K562 (cell line): ENCODE measurements at regions not wholly inside any gene's neighbourhood (a gene's known extent, or its start where the extent isn't known, plus 50 kb on each side); places are given as distances from the start of the nearest gene placed in this dataset.
"Not testable (repeated sequence)": the region's sequence is repeated elsewhere in the genome, so short reads cannot be mapped to it uniquely, and the experiment has no call there.

Source experiments
- ATAC-seq: fragments of 200-7000 bp; cut with Tn5 transposase; 3 replicates; pipeline ENCODE4 v1.9.1; 2020; ENCODE audit warnings: moderate library complexity
- BruUV-seq: library from RNA; stranded (reverse); fragments of 400-500 nt; replicated peaks from 2 replicates; lab custom pipeline; 2021; lab: Mats Ljungman, UMichigan
- CTCF ChIA-PET: fragments of 300-600 bp; formaldehyde crosslinking; extraction: SDS; loops from one replicate; lab custom pipeline; 2021; ENCODE audit warnings: low intra/inter-chr PET ratio; lab: Yijun Ruan, JAX
- POLR2A ChIA-PET: fragments of 300-600, 350-650 bp; sonication (Branson Sonifier 250); formaldehyde crosslinking; extraction: SDS; loops from one replicate; lab custom pipeline; 2021; ENCODE audit warnings: antibody characterized with exemption, inconsistent platforms; lab: Yijun Ruan, JAX
- DNase-seq, 4 experiments: peaks; one replicate each; pipeline versions ENCODE4 v3.0.0 to v3.0.0-alpha.2; 2011 to 2018; ENCODE audit warnings: low spot score in 3 of 4, mixed read lengths in 3 of 4; ENCODE audit errors: extremely low read depth in 1 of 4
- FAIRE-seq: peaks from 2 replicates; lab custom pipeline; 2011; peaks lifted over from hg19 to GRCh38; lab: Jason Lieb, UNC
- H2AFZ ChIP-seq: 2 replicates; pipeline ENCODE4 v1.6.0; 2011; ENCODE audit warnings: low read depth, low read length, control low read depth, inconsistent platforms
- H3K27ac ChIP-seq: fragments of 200-600 bp; 3 replicates; pipeline ENCODE4 v1.8.0; 2011; ENCODE audit warnings: low read depth, mild to moderate bottlenecking, control low read depth, inconsistent platforms, low read length, moderate library complexity, mixed read lengths; ENCODE audit errors: extremely low read depth
- H3K27me3 ChIP-seq, 2 experiments: fragments of 300-600 bp in 1 of 2; 2 replicates in 1 of 2; 3 replicates in 1 of 2; pipeline versions ENCODE4 v1.6.0 to v1.8.0; 2011; ENCODE audit warnings: inconsistent platforms in 2 of 2, low read length in 2 of 2, mild to moderate bottlenecking in 1 of 2, mixed read lengths in 1 of 2, moderate library complexity in 1 of 2; ENCODE audit not compliant: control insufficient read depth in 2 of 2, insufficient read depth in 2 of 2
- H3K36me3 ChIP-seq: fragments of 300-600 bp; 3 replicates; pipeline ENCODE4 v1.8.0; 2011; ENCODE audit warnings: mild to moderate bottlenecking, low read length, inconsistent platforms; ENCODE audit not compliant: control insufficient read depth, insufficient read depth
- H3K4me1 ChIP-seq, 2 experiments: fragments of 200-600 bp in 1 of 2; replicated peaks in 1 of 2; 2 replicates in 1 of 2; 3 replicates in 1 of 2; pipeline versions ENCODE4 v1.5.1 to v1.8.0; 2011; ENCODE audit warnings: inconsistent platforms in 2 of 2, low read length in 2 of 2, mild to moderate bottlenecking in 1 of 2, mixed read lengths in 1 of 2, moderate library complexity in 1 of 2; ENCODE audit not compliant: control insufficient read depth in 2 of 2, insufficient read depth in 2 of 2
- H3K4me2 ChIP-seq: 2 replicates; pipeline ENCODE4 v1.6.1; 2011; ENCODE audit warnings: low read length, control low read depth, inconsistent platforms, mixed read lengths; ENCODE audit not compliant: insufficient read depth
- H3K4me3 ChIP-seq: fragments of 200-600 bp; sonication (generic), shearing (Covaris generic); 2 replicates; pipeline ENCODE4 v1.5.1; 2016; ENCODE audit warnings: control low read depth, inconsistent platforms
- H3K79me2 ChIP-seq: fragments of 200-600 bp; 3 replicates; pipeline ENCODE4 v1.8.0; 2011; ENCODE audit warnings: low read length, inconsistent platforms; ENCODE audit not compliant: control insufficient read depth, insufficient read depth
- H3K9ac ChIP-seq, 2 experiments: 2 replicates each; pipeline versions ENCODE4 v1.6.0 to v1.6.1; 2011; ENCODE audit warnings: low read depth in 2 of 2, low read length in 2 of 2, control low read depth in 1 of 2, inconsistent platforms in 1 of 2, mild to moderate bottlenecking in 1 of 2, mixed read lengths in 1 of 2; ENCODE audit not compliant: insufficient read depth in 1 of 2
- H3K9me1 ChIP-seq: one replicate; pipeline ENCODE4 v1.6.0; 2011; ENCODE audit warnings: inconsistent platforms, mild to moderate bottlenecking, low read length, moderate library complexity; ENCODE audit not compliant: control insufficient read depth, insufficient read depth
- H3K9me3 ChIP-seq: replicated peaks from 2 replicates; pipeline ENCODE4 v1.5.1; 2011; ENCODE audit warnings: low read depth, low read length, inconsistent platforms; ENCODE audit not compliant: control insufficient read depth, insufficient read depth
- H4K20me1 ChIP-seq: replicated peaks from 2 replicates; pipeline ENCODE4 v1.6.1; 2011; ENCODE audit warnings: low read length, inconsistent platforms, mixed read lengths; ENCODE audit not compliant: control insufficient read depth, insufficient read depth
- CBFA2T2 ChIP-seq: fragments of 450-650 bp; conservative IDR thresholded peaks from 2 replicates; pipeline ENCODE4 v1.6.1; 2017; ENCODE audit warnings: mild to moderate bottlenecking
- HMGN3 ChIP-seq: IDR thresholded peaks from 2 replicates; pipeline ENCODE4 v1.6.1; 2011; ENCODE audit warnings: borderline replicate concordance, low read depth, mild to moderate bottlenecking, mixed read lengths, low read length; ENCODE audit not compliant: insufficient read length; ENCODE audit errors: extremely low read depth
- POLR2B ChIP-seq: fragments of 450-650 bp; IDR thresholded peaks from 2 replicates; pipeline ENCODE4 v1.6.1; 2018; ENCODE audit warnings: low read depth; ENCODE audit not compliant: partially characterized antibody
- PTRF ChIP-seq: fragments of 450-650 bp; IDR thresholded peaks from 2 replicates; pipeline ENCODE4 v1.6.1; 2016; ENCODE audit warnings: mild to moderate bottlenecking, missing genetic modification characterization, missing compliant biosample characterization
- ZNF140 ChIP-seq: fragments of 250-450 bp; sonication (Bioruptor Pico); IDR thresholded peaks from 2 replicates; pipeline ENCODE4 v1.8.0; 2021; ENCODE audit warnings: moderate library complexity, mild to moderate bottlenecking, inconsistent platforms
- ZNF561 ChIP-seq: fragments of 450-650 bp; formaldehyde crosslinking; conservative IDR thresholded peaks from 2 replicates; pipeline ENCODE4 v1.4.0; 2020; ENCODE audit warnings: mild to moderate bottlenecking, moderate library complexity
- WGBS: fragments of 100-300 bp; shearing (Covaris generic); methylation state at CpG from one replicate; pipeline ENCODE4 v1.1.6; 2016; ENCODE audit warnings: low coverage, mixed read lengths; ENCODE audit not compliant: insufficient coverage; ENCODE audit errors: missing lambda C conversion rate; 5-methylcytosine and 5-hydroxymethylcytosine counted together
- in situ Hi-C: fragments of 300-500 bp; cut with MboI; formaldehyde crosslinking; loops from 4 replicates; pipeline ENCODE4 v1.15.0; 2018; ENCODE audit warnings: inconsistent platforms, mixed read lengths
- intact Hi-C: fragments of 100-400 bp; cut with micrococcal nuclease; formaldehyde crosslinking; loops from 2 replicates; pipeline ENCODE4 v1.14.2; 2022
- TF ChIP-seq, protein P1 (sequence below): fragments of 250-450 bp; sonication (Bioruptor Pico); IDR thresholded peaks from 2 replicates; pipeline ENCODE4 v1.8.0; 2022; ENCODE audit warnings: inconsistent platforms, mild to moderate bottlenecking, moderate library complexity, borderline replicate concordance

DNA sequence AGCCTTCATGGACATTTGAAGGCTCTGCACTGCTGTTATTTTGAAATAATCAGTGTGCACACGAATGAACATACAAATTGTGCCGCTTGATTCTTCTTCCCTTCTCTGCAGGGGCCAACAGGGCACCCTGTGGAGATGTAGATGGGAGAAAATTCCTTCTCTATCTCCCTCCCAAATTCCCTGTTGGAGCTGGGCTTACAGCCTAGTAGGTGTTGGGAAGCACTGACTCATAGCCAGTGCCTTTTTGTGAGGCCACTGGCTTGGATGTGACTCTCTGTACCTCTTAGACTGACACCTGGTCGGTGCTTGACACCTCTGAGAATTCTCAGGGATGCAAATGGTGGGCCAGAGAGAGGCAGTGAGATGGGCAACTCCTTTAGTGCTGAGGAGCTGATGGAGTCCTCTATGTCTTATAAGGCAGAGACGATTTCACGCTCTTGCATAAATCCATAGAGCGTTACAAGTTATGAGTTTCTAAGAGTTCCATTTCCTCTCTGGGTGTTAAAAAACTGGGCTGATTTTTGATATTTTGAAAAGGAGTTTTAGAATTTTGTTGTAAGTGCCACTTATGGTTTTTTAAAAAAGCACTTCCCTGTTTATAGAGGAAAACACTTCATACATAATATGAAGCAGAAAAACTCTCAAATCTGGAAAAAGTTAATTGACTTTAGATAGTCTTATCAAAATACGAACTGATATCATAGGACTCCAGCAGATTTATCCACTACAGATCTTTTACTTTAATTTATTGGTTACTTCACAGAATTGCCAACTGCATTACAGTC lies 89.8 kb upstream of the MAP3K7 start (continued):
- TF ChIP-seq HMGN3: no peak
- TF ChIP-seq ZNF561 (CRISPR knock-in tag): no peak
- TF ChIP-seq, protein P1, sequence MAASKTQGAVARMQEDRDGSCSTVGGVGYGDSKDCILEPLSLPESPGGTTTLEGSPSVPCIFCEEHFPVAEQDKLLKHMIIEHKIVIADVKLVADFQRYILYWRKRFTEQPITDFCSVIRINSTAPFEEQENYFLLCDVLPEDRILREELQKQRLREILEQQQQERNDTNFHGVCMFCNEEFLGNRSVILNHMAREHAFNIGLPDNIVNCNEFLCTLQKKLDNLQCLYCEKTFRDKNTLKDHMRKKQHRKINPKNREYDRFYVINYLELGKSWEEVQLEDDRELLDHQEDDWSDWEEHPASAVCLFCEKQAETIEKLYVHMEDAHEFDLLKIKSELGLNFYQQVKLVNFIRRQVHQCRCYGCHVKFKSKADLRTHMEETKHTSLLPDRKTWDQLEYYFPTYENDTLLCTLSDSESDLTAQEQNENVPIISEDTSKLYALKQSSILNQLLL (CRISPR knock-in tag): no peak
- TF ChIP-seq ZNF140 (CRISPR knock-in tag): no peak
- TF ChIP-seq PTRF (tag): no peak
- TF ChIP-seq POLR2B: no peak
- TF ChIP-seq CBFA2T2: no peak

DNA sequence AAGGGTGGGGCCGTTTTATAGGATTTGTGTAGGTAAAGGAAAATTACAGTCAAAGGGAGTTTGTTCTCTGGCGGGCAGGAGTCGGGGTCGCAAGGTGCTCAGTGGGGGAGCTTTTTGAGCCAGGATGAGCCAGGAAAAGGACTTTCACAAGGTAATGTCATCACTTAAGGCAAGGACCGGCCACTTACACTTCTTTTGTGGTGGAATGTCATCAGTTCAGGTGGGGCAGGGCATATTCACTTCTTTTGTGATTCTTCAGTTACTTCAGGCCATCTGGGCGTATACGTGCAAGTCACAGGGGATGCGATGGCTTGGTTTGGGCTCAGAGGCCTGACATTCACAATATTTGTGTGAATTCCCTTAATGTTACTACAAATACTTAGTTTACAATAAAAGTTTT lies 88.2 kb upstream of the MAP3K7 start:
- H3K4me2 ChIP-seq, H3K9ac ChIP-seq, in situ Hi-C loops, H3K9me1 ChIP-seq, H2AFZ ChIP-seq, H3K4me1 ChIP-seq, H3K27ac ChIP-seq, H3K79me2 ChIP-seq, CTCF ChIA-PET, FAIRE-seq, H3K36me3 ChIP-seq, intact Hi-C loops, BruUV-seq, H3K4me3 ChIP-seq, ATAC-seq, DNase-seq, H4K20me1 ChIP-seq, H3K9me3 ChIP-seq, POLR2A ChIA-PET, H3K27me3 ChIP-seq: not testable (repeated sequence)
- 2% methylated on average over 8 of the region's 8 CpGs for WGBS

- H3K4me1 ChIP-seq, H3K4me2 ChIP-seq, POLR2A ChIA-PET, H3K36me3 ChIP-seq, FAIRE-seq, H3K4me3 ChIP-seq, CTCF ChIA-PET, H3K9ac ChIP-seq, H3K27me3 ChIP-seq, ATAC-seq, H3K9me1 ChIP-seq, H2AFZ ChIP-seq, H3K79me2 ChIP-seq, H4K20me1 ChIP-seq, H3K27ac ChIP-seq, intact Hi-C loops, in situ Hi-C loops, BruUV-seq, DNase-seq, H3K9me3 ChIP-seq: not testable (repeated sequence)
- 0% methylated on average over 5 of the region's 9 CpGs for WGBS
Observed at GRCh38 chr6:90674077-90674476, 87.2 kb upstream of the MAP3K7 start.
